ENCODE measurements at regions not wholly inside any gene's neighbourhood (a gene's known extent, or its start where the extent isn't known, plus 50 kb on each side); places are given as distances from the start of the nearest gene placed in this dataset.

- TF ChIP-seq POLR2AphosphoS5 (IDR thresholded peaks at IDR 0.05; ENCODE audit: low read depth, low read length) (no peak), POLR2A (IDR thresholded peaks at IDR 0.05; ENCODE audit: low read depth, low read length) (no peak), TAF1 (IDR thresholded peaks at IDR 0.05; ENCODE audit: borderline replicate concordance, low read depth, low read length) (no peak)
Measured at GRCh38 chr2:39535636-39536185, 98.6 kb upstream of the MAP4K3 start.

Measured in GM12892 (cell line).